Right kidney (tissue), 1 donor: ENCODE measurements at regions not wholly inside any gene's neighbourhood (a gene's known extent, or its start where the extent isn't known, plus 50 kb on each side); places are given as distances from the start of the nearest gene placed in this dataset.
"Not testable (repeated sequence)": the region's sequence is repeated elsewhere in the genome, so short reads cannot be mapped to it uniquely, and the experiment has no call there.

ENCODE experiments used
- DNase-seq: peaks from one replicate; pipeline ENCODE4 v3.0.0-alpha.2; 2016

DNA sequence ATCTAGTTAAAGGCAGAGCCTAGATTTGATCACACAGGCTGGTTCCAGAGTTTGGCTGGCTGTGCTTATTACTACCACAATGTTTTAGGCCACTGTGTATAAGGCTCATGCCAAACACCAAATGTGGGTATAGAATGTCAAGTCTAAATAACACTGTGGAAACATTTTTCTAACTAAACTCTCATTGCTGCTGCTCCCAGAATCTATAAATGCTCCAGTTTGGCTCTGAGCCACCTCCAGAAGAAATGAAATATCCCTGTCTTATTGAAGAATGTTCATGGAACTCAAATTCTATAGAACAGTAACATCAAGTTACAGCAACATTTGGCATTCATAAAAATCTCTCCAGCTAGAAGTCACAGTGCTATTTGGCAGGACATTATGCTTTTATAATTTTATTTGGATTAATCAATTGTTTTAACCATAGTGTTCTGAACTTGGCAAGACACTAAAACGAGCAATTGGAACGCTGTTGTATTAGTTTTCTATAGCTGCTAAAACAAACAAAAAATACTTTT, 178.1 kb upstream of the COX7C start:
- DNase-seq: no peak

DNA sequence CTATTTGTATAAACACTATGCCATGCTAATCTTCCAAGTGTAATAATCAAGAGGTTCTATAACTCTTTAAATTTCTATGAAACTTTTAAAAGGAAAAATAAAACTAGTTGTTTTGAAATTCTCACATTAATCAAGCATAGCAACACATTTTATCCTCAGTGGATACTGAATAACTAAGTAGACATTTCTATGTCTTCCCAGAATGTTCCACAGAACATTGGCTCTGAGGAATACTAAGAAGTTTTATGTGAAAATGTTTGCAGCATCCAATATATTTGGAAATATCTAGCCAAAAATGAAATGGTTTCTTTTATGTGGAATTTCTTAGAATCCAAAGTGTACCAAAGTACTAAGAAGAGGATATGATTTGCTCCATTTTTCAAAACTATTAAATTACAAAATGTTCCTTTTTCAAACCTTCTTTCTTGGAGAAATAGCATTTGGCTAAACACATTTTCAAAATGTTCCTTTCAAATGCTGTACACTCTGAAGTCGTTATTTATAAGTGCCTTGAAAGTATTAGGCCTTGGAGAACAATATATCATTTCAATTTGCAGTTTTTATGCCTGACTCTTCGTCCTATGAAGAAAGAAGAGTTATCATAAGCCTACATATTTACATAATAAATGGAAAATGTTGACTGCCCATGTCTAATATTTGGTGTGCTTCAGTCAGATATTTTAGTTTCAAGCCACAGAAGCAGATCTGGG, 175.6 kb upstream of the COX7C start:
- DNase-seq: no peak

DNA sequence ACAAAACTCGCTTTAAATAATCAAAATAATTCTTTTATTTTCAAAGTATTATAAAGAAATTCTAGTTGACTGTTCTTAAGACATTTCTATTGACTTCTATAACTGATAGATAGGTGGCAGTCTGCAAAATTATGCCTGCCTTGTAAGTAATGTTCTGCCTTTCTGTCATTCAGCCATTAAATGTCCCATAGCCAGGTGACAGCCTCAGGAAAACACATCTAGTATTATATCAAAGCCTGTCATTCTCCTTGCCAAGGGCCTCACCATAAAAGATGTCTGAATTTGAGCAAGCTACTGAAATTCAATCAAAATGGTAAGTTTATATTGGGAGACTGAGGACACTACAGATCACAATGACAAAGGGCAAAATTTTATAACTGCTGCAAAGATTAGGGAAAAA, 170.4 kb upstream of the COX7C start:
- no peak for DNase-seq

DNA sequence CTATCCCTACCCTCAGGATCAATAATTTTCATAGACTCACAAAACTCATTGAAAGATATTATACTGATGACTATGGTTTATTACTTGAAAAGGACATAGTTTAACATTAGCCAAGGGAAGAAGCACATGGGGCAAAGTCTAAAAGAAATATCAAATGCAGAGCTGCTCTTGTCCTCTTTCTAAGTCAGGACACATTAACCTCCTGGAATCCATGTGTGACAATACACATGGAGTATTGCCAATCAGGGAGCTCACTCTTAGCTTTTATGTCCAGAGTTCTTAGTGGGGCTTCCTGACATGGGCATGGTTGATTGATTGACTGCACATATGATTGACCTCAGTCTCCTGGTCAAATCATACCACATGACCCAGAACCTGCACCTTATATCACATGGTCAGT, 165.5 kb upstream of the COX7C start:
- no peak for DNase-seq

DNA sequence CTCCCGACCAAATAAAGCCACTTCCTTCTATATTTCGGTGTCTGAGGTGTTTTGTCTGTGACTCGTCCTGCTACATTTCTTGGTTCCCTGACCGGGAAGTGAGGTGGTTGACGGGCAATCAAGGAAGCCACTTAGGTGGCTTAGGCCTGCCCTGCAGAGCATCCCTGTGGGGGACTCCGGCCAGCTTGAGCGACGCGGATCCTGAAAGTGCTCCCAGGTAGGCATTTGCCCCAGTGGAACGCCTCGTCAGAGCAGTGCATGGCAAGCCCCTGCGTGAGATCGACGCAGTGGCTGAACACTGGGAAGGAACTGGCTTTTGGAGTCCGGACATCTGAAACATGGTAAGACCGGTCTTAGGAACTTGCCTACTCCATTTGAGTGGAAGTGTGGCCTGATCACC, 157.2 kb upstream of the COX7C start:
- DNase-seq: no peak

DNA sequence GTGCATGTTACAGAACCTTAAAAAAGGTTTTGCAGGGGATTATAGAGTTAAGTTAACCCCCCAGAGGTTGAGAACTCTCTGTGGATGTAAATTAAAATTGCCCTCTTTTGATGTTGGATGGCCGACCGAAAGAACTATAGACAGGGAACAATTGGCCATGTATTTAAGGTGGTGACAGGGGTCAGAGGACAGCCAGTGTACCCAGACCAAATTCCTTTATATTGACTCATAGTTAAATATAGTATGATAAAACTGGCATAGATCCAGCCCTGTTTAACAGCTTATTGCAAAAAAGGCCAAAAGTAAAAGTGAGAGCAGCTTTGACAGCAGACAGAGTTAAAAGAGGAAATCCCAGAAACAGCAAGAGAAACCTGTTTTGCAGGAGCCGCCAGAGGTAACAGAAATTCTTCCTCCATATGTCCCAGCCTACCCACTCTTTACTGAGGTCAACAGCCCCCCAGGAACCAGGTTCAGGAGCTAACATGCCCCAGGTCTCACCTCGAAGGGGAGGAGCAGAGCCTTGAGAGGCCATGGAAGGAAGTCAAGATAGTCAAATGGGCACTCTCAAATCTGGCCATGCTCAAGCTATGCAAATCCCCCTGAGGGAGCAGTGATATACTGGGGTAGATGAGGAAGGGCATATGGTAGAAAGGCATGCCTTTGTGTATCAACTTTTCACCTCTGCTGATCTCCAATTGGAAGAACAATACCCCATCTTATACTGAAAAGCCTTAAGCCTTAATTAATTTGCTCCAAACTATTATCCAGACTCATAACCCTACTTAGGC, 156.4 kb upstream of the COX7C start:
- peak; percentile 11 for DNase-seq

DNA sequence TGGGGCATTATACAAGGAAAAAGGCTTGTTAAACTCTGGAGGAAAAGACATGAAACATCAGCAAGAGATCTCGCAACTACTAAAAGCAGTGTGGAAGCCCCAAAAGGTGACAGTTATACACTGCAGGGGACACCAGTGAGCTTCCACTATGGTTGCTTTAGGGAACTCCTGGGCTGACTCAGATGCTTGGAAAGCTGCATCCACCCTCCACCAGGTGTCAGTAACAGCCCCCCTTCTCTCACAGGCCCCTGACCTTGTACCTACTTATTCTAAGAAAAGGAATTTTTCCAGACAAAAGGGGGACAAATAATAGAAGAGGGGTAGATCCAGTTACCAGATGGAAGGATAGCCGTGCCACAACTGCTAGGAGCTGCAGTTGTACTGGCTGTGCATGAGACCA, 154.4 kb upstream of the COX7C start:
- DNase-seq: no peak

DNA sequence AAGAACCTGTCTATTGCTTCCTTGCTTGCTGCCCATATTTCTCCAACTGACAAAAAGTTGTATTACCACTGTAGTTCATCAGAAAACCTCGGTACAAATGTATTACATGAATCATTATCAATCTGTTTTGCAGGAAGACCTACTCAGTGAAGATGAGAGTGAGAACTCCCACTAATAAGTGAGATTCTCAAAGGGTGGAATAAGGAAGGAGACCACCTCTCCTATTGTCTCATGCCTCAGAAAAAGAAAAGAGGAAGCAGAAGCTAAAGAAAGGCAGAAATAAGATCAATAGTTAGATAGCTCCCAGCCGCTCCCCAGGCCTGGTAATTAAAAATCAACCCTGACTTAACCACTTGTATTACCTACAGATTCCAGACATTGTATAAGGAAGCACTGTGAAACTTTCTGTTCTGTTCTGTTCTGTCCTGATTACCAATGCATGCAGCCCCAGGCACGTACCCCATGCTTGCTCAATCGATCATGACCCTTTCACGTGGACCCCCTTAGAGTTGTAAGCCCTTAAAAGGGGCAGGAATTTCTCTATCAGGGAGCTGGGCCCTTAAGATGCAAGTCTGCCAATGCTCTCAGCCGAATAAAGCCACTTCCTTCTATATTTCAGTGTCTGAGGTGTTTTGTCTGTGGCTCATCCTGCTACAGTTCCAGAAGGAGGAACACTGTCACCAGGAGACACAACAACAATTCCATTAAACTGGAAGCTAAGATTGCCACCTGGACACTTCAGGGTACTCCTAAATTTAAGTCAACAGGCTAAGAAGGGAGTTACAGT, 152.5 kb upstream of the COX7C start:
- no peak for DNase-seq

DNA sequence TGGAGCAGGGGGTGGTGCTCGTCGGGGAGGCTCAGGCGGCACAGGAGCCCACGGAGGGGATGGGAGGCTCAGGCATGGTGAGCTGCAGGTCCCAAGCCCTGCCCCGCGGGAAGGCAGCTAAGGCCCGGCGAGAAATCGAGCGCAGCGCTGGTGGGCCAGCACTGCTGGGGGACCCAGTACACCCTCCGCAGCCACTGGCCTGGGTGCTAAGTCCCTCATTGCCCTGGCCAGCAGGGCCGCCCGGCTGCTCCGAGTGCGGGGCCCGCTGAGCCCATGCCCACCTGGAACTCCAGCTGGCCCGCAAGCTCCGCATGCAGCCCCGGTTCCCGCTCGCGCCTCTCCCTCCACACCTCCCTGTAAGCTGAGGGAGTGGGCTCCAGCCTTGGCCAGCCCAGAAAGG, 151.0 kb upstream of the COX7C start:
- DNase-seq: not testable (repeated sequence)

DNA sequence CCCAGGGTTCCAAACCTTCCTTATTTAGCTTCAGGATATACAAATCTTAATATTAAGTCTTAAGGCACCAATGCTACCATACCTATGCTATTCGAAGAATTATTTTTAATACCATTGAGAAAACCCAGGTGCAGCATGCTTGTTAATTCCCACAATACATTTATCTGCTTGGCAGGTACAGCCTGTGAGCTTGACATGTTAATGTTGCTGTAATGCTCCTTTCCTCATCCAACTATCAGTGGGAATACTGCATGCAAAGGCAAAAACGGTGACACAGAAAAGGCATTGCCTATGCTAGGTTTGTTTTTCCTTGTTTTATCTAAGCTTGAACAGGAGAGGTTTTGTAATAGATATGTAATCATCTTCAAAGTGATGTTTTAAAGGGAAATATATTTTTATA, 135.7 kb upstream of the COX7C start:
- no peak for DNase-seq

DNA sequence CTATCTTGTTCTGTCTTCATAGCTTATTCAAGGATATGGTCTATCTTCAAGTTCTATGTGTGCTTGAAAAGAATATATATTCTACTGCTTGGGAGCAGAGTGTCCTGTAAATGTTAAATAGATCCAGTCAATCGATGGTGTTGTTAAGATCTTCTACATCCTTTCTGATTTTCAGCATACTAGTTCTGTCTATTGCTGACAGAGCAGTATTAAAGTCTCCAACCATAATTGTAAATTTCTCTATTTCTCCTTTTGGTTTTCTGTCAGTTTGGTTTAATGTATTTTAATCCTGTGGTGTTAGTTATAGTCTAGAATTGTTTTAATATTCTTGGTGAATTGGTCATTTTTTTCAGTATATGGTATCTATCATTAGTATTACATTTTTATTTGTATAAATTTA, 124.0 kb upstream of the COX7C start:
- no peak for DNase-seq

DNA sequence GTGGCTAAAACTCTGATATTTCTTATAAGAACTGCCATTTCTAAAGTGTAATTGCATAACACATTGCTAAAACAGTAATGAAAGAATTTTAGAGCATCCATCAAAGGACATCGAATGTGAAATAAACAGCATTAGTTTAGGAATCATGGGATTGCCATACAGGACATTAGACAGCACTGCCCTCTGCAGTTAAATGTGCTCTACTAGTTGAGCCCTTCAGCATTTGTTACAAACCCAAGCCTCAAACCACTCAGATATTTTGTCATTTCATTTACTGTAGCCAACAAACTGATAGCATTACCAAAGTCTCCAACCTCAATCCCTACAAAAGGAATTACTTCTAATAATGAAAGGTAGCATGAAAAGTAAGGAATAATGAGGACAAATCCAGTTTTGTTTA, 116.8 kb upstream of the COX7C start:
- no peak for DNase-seq

DNA sequence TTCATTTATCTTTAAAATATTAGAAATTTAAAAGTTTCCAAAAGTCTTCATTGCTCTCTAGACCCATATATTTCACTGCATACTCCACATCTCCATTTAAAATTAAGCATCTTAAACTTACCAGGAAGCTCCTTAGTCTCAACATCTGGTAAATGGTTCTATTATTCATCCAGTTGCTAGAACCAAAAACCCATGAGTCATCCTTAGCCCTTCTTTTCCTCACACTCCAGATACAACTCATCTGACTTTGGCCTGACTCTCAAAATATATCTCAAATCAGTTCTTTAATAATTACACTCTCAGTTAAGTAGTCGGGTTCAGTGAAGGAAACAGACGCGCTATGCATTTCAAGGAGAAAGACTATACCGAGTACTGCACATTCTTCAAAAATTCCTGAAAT, 110.2 kb upstream of the COX7C start:
- no peak for DNase-seq

DNA sequence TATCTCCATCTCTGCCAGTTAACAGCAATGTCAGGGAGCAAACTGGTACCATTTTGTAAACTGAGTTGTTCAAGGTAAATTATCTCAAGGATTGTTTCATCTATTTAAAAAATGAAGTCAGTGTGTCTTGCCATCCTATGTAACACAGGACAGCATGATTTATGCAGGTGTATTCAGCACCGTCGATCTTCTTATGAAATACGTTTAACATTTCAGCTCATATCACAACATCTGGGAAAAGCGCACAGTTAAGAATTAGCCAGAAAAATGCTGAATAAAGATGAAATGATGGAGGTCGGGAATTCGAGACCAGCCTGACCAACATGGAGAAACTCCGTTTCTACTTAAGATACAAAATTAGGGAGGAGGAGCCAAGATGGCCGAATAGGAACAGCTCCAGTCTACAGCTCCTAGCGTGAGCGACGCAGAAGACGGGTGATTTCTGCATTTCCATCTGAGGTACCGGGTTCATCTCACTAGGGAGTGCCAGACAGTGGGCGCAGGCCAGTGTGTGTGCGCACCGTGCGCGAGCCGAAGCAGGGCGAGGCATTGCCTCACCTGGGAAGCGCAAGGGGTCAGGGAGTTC, 107.3 kb upstream of the COX7C start:
- DNase-seq: not testable (repeated sequence)

DNA sequence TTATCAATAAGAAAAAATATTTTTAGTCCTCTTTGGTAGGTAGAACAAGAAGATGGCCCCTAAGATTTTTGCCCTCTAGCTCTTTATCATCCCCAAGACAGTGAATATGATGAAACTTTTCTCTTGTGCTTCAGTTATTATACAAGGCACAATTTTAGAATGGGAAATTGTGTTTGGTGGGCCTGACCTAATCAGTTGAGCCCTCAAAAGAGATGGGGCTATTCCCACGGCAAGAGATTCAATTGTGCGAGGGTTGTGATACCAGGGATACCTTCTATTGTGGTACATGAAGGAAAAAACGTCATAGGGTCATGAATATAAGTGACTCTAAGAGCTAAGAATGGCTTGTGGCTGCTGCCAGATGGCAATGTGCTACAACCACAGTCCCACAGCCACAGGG, 94.0 kb upstream of the COX7C start:
- DNase-seq: no peak

DNA sequence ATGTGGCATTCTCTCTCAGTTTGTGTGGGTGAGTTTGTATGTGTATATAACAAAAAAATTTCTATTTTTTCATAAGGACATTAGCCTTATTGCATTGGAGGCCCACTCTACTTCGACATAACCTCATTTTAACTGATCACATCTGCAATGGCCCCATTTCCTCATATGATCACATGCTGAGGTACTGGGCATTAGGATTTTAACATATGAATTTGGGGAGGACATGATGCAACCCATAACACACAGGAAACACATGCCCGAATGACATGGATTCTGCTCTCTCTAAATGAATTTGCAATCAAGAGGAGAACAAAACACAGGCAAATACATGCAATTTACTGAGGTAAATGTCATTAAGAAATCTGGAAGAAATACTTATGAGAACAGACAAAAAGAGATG, 92.1 kb upstream of the COX7C start:
- DNase-seq: no peak

DNA sequence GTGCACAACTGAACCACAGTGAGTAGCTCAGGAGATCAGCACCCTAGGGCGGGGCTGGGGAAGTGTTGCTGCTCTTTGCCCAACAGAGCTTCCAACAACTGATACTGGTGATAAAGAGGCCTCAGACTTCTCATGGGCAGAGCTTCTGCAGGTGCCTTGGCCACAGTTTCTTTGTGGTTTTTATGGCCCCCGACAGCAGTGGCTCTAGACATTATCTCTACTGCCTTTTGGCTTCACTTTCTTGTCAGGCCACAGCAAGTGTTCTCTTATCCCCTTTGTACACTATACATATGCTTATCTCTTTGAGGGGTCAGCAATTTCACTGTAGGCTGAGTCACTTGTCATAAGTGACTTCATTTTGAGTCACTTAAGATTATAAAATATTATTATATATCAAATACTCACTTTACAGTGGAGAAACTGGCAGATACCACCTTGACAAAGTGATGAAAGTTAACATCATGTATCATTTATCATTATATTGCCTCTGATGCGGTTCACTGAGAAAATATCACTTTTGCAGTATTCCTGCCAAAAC, 90.9 kb upstream of the COX7C start:
- no peak for DNase-seq

DNA sequence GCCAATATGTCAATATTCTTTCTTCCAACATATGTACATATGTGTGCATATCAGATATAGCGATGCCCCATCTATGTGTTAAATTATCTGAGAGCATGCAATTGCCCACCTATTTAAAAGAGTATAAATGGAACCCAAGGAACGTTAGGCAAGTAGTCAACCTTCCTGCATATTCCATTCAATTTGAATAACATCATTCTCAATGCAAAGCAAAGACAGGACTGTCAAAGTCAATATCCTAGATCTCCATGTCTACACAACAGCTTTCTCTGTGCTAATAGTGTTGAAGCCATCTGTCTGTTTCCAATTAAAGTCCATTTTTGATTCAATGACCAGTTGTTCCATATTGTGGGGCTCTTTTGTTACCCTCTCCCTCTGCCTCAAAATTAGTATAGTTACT, 85.3 kb upstream of the COX7C start:
- DNase-seq: no peak

DNA sequence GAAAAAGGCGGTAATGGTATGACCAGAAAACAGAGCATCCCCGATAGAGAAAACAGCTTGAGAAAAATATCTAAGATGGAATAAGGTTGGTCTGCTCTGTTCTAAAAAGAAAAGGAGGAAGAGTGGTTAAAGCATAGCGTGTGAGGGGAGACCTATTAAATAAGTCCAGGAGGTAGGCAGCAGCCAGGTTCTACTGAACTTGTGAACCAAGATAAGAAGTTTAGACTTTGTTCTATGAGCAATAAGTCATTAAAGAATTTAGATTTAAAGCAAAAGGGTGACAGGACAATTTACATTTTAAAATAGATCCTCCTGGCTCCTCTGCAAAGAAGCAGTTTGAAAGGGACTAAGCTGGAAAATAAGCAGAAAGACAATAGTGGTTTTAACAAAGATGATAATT, 81.3 kb upstream of the COX7C start:
- no peak for DNase-seq

DNA sequence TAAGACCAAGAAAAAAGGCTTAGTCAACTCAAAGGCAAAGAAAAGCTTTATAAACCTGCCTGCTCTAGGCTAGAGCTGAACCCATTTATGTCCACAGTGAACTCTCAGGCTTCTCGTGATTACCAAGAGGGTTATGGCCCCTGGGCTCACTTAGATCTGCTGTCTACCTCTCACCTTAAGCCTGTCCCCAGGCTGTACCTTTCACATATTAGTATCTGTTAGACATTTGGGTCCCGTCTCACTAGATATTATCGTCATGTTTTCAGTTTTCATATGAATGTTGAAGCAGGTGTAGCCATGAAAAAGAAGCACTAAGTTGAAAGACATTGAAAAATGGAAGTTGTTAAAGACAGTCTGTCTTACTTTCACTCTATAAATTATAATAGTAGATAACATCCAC, 75.2 kb upstream of the COX7C start:
- DNase-seq: no peak

DNA sequence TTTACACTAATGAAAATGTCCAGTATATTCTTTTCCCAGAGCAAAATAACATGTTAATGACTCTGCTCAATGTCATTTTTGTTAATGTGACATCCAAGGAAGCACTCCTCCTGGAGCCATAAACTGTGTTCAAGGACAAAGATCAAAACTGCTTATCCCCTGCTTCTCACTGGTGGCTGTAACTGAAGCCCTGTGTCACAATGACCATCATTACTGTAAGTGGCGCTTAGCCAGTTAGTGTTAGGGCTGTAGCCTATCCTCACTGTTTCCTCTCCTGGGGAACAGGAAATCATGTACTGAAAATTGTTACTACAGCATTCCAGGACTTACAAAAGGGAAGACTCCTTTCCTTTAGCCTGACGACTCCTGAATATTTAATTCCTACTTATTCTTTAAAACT, 71.7 kb upstream of the COX7C start:
- no peak for DNase-seq

DNA sequence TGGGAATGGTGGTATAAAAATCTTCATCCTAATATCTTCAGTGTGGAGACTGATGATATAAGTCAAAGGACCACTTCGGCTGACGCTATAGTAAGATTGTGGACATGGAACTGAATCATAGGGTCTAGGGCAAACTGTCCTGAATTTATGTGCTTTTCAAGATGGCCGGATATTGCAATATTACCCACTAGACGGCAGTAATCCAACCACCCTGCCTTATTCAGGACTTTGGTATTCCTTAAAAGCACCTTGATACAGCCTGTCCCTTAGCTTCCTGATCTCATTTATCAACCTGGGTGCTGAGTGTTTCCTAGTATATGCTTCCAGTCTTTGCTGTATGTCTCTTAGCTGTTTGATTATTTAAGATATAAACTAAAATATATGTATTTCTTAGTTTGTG, 71.2 kb upstream of the COX7C start:
- no peak for DNase-seq

DNA sequence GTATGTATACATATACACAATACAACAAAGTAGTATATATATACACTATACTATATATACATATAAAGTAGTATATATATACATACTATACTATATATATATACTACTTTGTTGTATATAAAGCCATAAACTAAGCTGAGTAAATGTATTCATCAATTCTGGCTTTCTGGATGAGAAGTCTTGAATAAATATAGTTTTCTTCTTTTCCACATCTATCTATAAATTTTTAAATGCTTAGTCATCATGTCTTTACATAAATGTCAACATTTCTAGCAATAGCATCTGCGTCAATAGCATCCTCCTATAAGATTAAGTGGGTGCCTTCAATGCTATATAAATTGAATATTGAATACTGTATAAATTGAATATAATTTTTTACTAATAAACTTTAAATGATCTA, 63.1 kb upstream of the COX7C start:
- no peak for DNase-seq
